PC-3 (cell line): ENCODE measurements at regions not wholly inside any gene's neighbourhood (a gene's known extent, or its start where the extent isn't known, plus 50 kb on each side); places are given as distances from the start of the nearest gene placed in this dataset.

Source experiments
- ATAC-seq: fragments of 200-7000 bp; cut with Tn5 transposase; 2 replicates; pipeline ENCODE4 v1.9.1; 2020; ENCODE audit warnings: mild to moderate bottlenecking, moderate library complexity
- BruUV-seq: library from RNA; stranded (reverse); fragments of 400-500 nt; replicated peaks from 2 replicates; lab custom pipeline; 2021; lab: Mats Ljungman, UMichigan
- CTCF ChIA-PET: fragments of 300-600 bp; sonication (Branson Sonifier 250); formaldehyde crosslinking; loops from one replicate; lab custom pipeline; 2022; ENCODE audit warnings: antibody characterized with exemption; lab: Charles Lee
- POLR2A ChIA-PET: fragments of 300-600 bp; sonication (Branson Sonifier 250); formaldehyde crosslinking; loops from one replicate; lab custom pipeline; 2022; ENCODE audit warnings: antibody characterized with exemption; ENCODE audit not compliant: unreplicated experiment; lab: Charles Lee
- DNase-seq: peaks from one replicate; pipeline ENCODE4 v3.0.0-alpha.2; 2015
- H2AFZ ChIP-seq: fragments of 300-600 bp; sonication (generic); 2 replicates; pipeline ENCODE4 v1.6.0; 2016; ENCODE audit warnings: antibody characterized with exemption, low read length
- H3F3A ChIP-seq: fragments of 300-600 bp; sonication (generic); one replicate; pipeline ENCODE4 v1.6.0; 2017; ENCODE audit warnings: antibody characterized with exemption, low read length, control low read depth, mild to moderate bottlenecking; ENCODE audit not compliant: unreplicated experiment
- H3K27ac ChIP-seq: fragments of 300-600 bp; sonication (generic); 2 replicates; pipeline ENCODE4 v1.5.1; 2016; ENCODE audit warnings: mild to moderate bottlenecking, low read length
- H3K27me3 ChIP-seq: fragments of 300-600 bp; sonication (generic); 2 replicates; pipeline ENCODE4 v1.6.1; 2016; ENCODE audit warnings: low read length, mixed read lengths
- H3K36me3 ChIP-seq: fragments of 300-600 bp; sonication (generic); 2 replicates; pipeline ENCODE4 v1.6.1; 2016; ENCODE audit warnings: low read depth, mixed run types, low read length, mixed read lengths
- H3K4me1 ChIP-seq: fragments of 300-600 bp; sonication (generic); 2 replicates; pipeline ENCODE4 v1.5.1; 2016; ENCODE audit warnings: low read length; ENCODE audit not compliant: insufficient read depth
- H3K4me2 ChIP-seq: fragments of 300-600 bp; sonication (generic); 2 replicates; pipeline ENCODE4 v1.6.0; 2016; ENCODE audit warnings: low read length
- H3K4me3 ChIP-seq: fragments of 300-600 bp; sonication (generic); 2 replicates; pipeline ENCODE4 v1.5.1; 2016; ENCODE audit warnings: mild to moderate bottlenecking, low read length, mixed read lengths
- H3K79me2 ChIP-seq: fragments of 300-600 bp; sonication (generic); 2 replicates; pipeline ENCODE4 v1.6.1; 2017; ENCODE audit warnings: low read length, mixed read lengths
- H3K9ac ChIP-seq: fragments of 300-600 bp; sonication (generic); 2 replicates; pipeline ENCODE4 v1.6.0; 2016; ENCODE audit warnings: mild to moderate bottlenecking, low read length
- H3K9me2 ChIP-seq: fragments of 300-600 bp; sonication (generic); replicated peaks from 2 replicates; pipeline ENCODE4 v1.6.1; 2016; ENCODE audit warnings: mixed run types, low read length, mixed read lengths
- H3K9me3 ChIP-seq: fragments of 300-600 bp; sonication (generic); 2 replicates; pipeline ENCODE4 v1.6.1; 2016; ENCODE audit warnings: low read length, mixed read lengths
- H4K20me1 ChIP-seq: fragments of 300-600 bp; sonication (generic); 2 replicates; pipeline ENCODE4 v1.6.1; 2016; ENCODE audit warnings: low read length, mixed read lengths
- EZH2 ChIP-seq: fragments of 300-600 bp; sonication (generic); IDR thresholded peaks from one replicate; pipeline ENCODE4 v1.6.1; 2017; ENCODE audit warnings: antibody characterized with exemption, mild to moderate bottlenecking, low read length; ENCODE audit not compliant: unreplicated experiment
- EZH2phosphoT487 ChIP-seq: fragments of 300-600 bp; sonication (generic); IDR thresholded peaks from 2 replicates; pipeline ENCODE4 v1.6.1; 2018; ENCODE audit warnings: mild to moderate bottlenecking, antibody characterized with exemption, low read length, borderline replicate concordance
- intact Hi-C: fragments of 100-400 bp; cut with micrococcal nuclease; formaldehyde crosslinking; loops from 2 replicates; pipeline ENCODE4 v1.9.0; 2023
- TF ChIP-seq, protein P1 (sequence below): fragments of 300-600 bp; sonication (generic); conservative IDR thresholded peaks from 2 replicates; pipeline ENCODE4 v1.5.1; 2017; ENCODE audit warnings: antibody characterized with exemption, low read depth, mild to moderate bottlenecking, low read length

DNA sequence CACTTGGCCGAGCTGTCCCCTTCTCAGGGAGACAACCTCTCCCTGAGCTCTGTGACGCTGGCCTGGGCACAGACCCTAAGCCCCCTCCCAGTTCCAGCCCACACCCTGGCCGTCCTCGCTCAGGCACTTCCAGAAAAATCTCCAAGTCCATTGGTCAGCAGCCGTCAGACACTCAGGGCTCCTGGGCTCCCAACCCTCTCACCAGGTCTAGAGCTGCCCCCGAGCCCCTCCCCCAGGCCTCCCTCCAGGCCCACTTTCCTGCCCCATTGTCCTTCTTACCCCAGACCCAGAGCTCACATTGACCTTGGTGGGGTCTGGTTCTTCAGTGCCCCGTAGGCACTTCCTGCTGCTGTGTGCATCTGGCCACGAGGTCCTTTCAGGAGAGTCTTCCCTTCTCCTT lies 249.3 kb upstream of the RTL1 start:
- H3K27ac ChIP-seq, result no peak overlapping the region

DNA sequence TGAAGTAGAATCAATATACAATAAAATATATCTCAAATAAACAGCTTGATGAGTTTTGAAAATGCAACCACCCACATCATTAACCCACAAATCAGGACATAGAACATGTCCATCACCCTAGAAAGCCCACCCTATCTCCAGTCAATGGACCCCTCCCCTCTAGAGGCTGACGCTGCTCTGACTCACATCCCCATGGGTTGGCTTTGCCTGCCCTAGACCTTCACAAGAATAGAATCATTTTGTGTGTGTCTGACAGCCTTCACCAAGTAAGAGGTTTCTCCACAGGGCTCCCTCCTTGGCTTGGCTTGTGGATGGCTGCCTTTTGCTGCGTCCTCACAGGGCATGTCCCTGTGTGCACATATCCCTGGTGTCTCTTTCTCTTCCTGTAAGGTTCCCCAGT lies 250.2 kb upstream of the RTL1 start:
- ChIA-PET CTCF (no interaction called here), POLR2A (no interaction called here)
- TF ChIP-seq, protein P1, sequence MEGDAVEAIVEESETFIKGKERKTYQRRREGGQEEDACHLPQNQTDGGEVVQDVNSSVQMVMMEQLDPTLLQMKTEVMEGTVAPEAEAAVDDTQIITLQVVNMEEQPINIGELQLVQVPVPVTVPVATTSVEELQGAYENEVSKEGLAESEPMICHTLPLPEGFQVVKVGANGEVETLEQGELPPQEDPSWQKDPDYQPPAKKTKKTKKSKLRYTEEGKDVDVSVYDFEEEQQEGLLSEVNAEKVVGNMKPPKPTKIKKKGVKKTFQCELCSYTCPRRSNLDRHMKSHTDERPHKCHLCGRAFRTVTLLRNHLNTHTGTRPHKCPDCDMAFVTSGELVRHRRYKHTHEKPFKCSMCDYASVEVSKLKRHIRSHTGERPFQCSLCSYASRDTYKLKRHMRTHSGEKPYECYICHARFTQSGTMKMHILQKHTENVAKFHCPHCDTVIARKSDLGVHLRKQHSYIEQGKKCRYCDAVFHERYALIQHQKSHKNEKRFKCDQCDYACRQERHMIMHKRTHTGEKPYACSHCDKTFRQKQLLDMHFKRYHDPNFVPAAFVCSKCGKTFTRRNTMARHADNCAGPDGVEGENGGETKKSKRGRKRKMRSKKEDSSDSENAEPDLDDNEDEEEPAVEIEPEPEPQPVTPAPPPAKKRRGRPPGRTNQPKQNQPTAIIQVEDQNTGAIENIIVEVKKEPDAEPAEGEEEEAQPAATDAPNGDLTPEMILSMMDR, result no peak
- TF ChIP-seq EZH2phosphoT487, result no peak
- TF ChIP-seq EZH2, result no peak
- ATAC-seq (peak; percentile 18; the same call in 1 of the 2 replicates), DNase-seq (peak; percentile 51)
- no peak overlapping the region for H3K9ac ChIP-seq
- no peaks in the 10 kb centered on the region for H3F3A ChIP-seq
- H3K36me3 ChIP-seq, result no peaks in the 10 kb centered on the region
- no peaks in the 10 kb centered on the region for H4K20me1 ChIP-seq
- BruUV-seq, result no TSS peak
- intact Hi-C loops, result loop anchor here (10.0 kb wide), 1 partner anchor 239 kb away; no protein-coding TSS in a partner anchor
- peak overlapping the region; percentile 33; the same call in 1 of the 2 replicates for H3K4me2 ChIP-seq
- H3K27me3 ChIP-seq, result no peaks in the 10 kb centered on the region
- no peaks in the 10 kb centered on the region for H3K9me3 ChIP-seq
- no peaks in the 10 kb centered on the region for H3K9me2 ChIP-seq
- no peak overlapping the region for H2AFZ ChIP-seq
- H3K4me3 ChIP-seq, result no peak overlapping the region
- H3K27ac ChIP-seq, result no peak overlapping the region
- H3K4me1 ChIP-seq, result peaks cover 25% of the 10 kb centered on the region
- no peaks in the 10 kb centered on the region for H3K79me2 ChIP-seq

More for the DNA sequence above, 249.3 kb upstream of the RTL1 start:
- Histone ChIP-seq H3K4me2 (no peak overlapping the region), H3K9me2 (no peaks in the 10 kb centered on the region), H3K36me3 (no peaks in the 10 kb centered on the region), H3K4me3 (no peak overlapping the region), H3K9ac (no peak overlapping the region), H3K4me1 (peaks cover 25% of the 10 kb centered on the region), H4K20me1 (no peaks in the 10 kb centered on the region), H3K27me3 (no peaks in the 10 kb centered on the region), H3K79me2 (no peaks in the 10 kb centered on the region), H2AFZ (no peak overlapping the region), H3F3A (no peaks in the 10 kb centered on the region), H3K9me3 (no peaks in the 10 kb centered on the region)
- no TSS peak for BruUV-seq
- TF ChIP-seq, protein P1, result no peak
- TF ChIP-seq EZH2phosphoT487 (no peak), EZH2 (no peak)
- intact Hi-C loops, result loop anchor here (10.0 kb wide), 1 partner anchor 238 kb away; no protein-coding TSS in a partner anchor
- ChIA-PET POLR2A (no interaction called here), CTCF (no interaction called here)
- no peak for DNase-seq
- ATAC-seq, result no peak

DNA sequence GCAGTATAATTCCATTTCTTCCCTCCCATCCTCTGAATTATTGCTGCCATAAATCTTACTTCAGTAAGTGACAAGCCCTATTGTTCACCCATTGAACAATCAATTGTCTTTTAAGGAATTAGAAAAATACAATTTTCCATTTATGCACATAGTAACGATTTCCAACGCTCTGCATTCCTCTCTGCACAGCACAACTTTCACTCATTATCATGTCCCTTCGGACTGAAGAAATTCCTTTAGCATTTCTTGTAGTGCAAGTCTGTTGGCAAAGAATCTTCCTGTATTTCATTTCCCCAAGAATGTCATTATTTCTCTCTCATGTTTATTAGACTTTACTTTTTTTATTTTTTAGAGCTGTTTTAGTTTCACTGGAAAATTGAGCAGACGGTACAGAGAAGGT lies 252.1 kb upstream of the RTL1 start:
- Histone ChIP-seq H4K20me1 (no peaks in the 10 kb centered on the region), H3K27ac (no peak overlapping the region), H3K9me2 (no peaks in the 10 kb centered on the region), H3K4me2 (no peak overlapping the region), H3K4me3 (no peak overlapping the region), H3K36me3 (no peaks in the 10 kb centered on the region), H3K4me1 (peaks cover 22% of the 10 kb centered on the region), H3K79me2 (no peaks in the 10 kb centered on the region), H3K9ac (no peak overlapping the region), H3K9me3 (no peaks in the 10 kb centered on the region), H2AFZ (no peak overlapping the region), H3K27me3 (no peaks in the 10 kb centered on the region), H3F3A (no peaks in the 10 kb centered on the region)
- BruUV-seq, result no TSS peak
- ChIA-PET POLR2A (no interaction called here), CTCF (no interaction called here)
- DNase-seq (no peak), ATAC-seq (no peak)
- TF ChIP-seq, protein P1, result no peak
- TF ChIP-seq EZH2phosphoT487 (no peak), EZH2 (no peak)
- intact Hi-C loops, result loop anchor here (10.0 kb wide), 1 partner anchor 241 kb away; no protein-coding TSS in a partner anchor
